GM21423 (cell line): ENCODE measurements at regions not wholly inside any gene's neighbourhood (a gene's known extent, or its start where the extent isn't known, plus 50 kb on each side); places are given as distances from the start of the nearest gene placed in this dataset.

Experiments used
- ATAC-seq: cut with Tn5 transposase; IDR thresholded peaks from one replicate; pipeline ENCODE4 v1.9.1; 2021; ENCODE audit warnings: mild to moderate bottlenecking, moderate library complexity; ENCODE audit not compliant: unreplicated experiment

DNA sequence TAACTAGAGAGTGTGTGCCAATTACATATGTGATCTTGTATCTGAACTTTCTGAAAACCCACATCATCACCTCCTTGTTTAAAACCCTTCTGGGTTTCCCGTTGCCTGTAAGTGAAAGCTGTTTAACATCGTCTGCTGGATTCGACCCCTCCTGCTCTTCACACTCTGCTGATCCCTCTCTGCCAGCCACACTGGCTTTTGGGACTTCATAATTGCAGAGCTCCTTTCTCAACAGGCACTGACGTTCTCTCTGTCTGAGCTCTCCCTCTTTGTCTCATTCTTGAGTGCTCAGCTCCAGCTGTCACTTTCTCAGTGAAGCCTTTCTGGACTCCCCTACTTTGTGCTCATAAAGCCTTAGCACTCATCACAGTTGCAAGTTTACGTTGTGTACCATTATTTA, 153.9 kb downstream of the CEP135 start:
- no peak for ATAC-seq

GRCh38 chr4:56099378-56099786, 150.6 kb downstream of the CEP135 start:
- ATAC-seq = no peak

DNA sequence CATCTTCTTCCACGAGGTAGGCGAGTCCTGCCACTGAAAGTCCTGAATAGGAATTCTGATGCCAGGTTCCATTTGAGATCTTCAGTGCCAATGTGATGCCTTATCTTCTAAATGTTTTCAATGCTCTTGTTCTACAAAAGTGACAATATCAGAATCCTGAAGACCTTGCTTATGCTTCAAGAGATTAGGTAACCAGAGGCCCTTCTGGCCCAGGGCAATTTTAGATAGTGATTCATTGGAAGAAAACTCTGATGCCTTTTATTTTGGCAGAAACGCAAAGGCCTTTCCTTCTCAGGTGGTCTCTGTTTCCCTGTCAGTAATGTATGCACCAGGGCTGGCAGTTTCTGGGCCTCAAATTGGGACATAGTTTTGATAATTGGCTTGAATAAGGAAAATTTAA, 144.8 kb downstream of the CEP135 start:
- ATAC-seq = no peak

DNA sequence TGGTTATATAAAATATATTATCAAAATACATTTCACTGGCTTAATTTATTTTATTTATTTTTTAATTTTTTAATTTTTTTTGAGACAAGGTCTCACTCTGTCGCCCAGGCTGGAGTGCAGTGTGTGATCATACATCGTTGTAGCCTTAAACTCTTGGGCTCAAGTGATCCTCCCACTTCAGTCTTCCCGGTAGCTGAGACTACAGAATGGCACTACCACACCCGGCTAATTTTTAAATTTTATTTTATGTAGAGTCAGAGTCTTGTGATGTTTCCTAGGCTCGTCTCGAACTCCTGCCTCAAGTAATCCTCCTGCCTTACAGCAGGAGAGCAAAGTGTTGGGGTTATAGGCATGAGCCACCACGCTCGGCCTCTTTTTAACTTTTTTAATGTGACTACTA, 143.8 kb downstream of the CEP135 start:
- no peak for ATAC-seq

GRCh38 chr4:56086561-56086960, 137.8 kb downstream of the CEP135 start:
- no peak for ATAC-seq

DNA sequence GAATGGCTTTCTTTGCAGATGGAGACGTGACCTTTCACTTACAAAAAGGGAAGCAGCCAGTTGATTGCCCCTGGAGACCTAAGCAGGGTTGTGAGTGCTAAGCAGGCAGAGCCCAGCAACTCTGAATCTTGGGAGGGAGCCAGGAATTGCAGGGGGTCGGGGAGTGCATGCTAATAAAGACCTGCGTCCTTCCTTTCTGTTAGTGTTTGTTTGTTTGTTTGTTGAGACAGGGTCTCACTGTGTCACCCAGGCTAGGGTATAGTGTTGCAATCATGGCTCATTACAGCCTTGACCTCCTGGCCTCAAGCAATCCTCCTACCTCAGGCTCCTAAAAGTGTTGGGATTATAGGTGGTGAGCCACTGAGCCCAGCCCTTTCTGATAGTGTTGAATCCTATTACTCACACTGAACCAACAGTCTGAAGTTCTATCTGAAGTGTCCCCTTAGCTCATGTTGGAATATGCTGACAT, 137.4 kb downstream of the CEP135 start:
- ATAC-seq = no peak

DNA sequence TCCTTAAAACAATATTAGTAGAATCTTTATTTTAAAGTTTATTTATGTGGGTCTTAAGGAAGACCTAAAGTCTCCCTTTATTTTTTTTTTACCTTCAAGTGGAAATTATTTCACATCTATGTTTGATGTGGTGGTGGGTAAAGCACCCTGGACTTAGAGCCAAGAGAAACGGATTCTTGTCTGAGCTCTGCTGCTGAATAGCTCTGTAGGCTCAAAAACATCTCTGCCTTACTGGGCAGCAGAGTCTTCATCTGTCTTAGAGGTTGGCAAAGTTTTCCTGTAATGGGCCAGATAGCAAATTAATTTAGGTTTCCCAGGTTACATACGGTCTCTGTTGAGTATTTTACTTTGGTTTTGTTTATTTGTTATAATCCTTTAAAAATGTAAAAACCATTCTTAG, 136.5 kb downstream of the CEP135 start:
- ATAC-seq = no peak

DNA sequence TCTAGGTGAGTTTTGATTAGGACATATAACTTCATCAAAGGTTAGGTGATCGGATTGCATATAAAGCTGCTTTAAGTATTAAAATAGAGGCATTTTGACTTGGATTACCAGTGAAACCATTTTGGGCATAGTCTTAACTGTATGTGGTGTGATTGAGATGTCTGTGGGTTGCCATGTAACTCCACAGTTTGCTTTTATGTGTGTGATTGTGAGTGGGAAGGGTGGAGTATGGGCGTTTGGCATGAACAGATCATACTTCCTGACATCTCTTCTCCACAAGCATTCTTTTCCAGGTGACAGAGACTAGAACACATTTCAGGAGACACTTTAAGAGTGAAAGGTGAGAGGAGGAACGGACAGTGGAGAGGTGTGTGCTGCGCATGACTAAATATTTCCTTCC, 136.1 kb downstream of the CEP135 start:
- ATAC-seq = no peak
